H1 (cell line): ENCODE measurements at regions not wholly inside any gene's neighbourhood (a gene's known extent, or its start where the extent isn't known, plus 50 kb on each side); places are given as distances from the start of the nearest gene placed in this dataset.

ENCODE experiments used
- ASH2L ChIP-seq: fragments of 200-600, 300-600 bp; sonication (generic); IDR thresholded peaks from one replicate; pipeline ENCODE4 v1.7.1; 2017; ENCODE audit warnings: low read length
- CBX8 ChIP-seq: fragments of 300-800, 300-1000 bp; sonication (generic); IDR thresholded peaks from 2 replicates; pipeline ENCODE4 v1.7.1; 2016; ENCODE audit warnings: low read depth, low read length, borderline replicate concordance
- CEBPB ChIP-seq: IDR thresholded peaks from 2 replicates; pipeline ENCODE4 v1.6.1; 2012; ENCODE audit warnings: low read depth, low read length
- EZH2 ChIP-seq: fragments of 200-600 bp; sonication (generic); IDR thresholded peaks from 2 replicates; pipeline ENCODE4 v1.7.1; 2012; ENCODE audit warnings: low read depth, mild to moderate bottlenecking, moderate library complexity, low read length, inconsistent platforms; ENCODE audit not compliant: severe bottlenecking
- JUND ChIP-seq: IDR thresholded peaks from 2 replicates; pipeline ENCODE4 v1.6.1; 2011; ENCODE audit warnings: mild to moderate bottlenecking, improper control_type of control experiment, low read length
- POLR2A ChIP-seq, 2 experiments: IDR thresholded peaks; 1 replicate in 1 of 2; 2 replicates in 1 of 2; pipeline ENCODE4 v1.6.1; 2011; ENCODE audit warnings: low read depth in 2 of 2, low read length in 2 of 2, mild to moderate bottlenecking in 2 of 2; ENCODE audit errors: control extremely low read depth in 1 of 2
- RAD21 ChIP-seq, 2 experiments: IDR thresholded peaks in 1 of 2; conservative IDR thresholded peaks in 1 of 2; 2 replicates each; pipeline ENCODE4 v1.6.1; 2011; ENCODE audit warnings: low read depth in 2 of 2, low read length in 2 of 2, improper control_type of control experiment in 1 of 2, inconsistent platforms in 1 of 2, mild to moderate bottlenecking in 1 of 2, moderate library complexity in 1 of 2
- SIN3A ChIP-seq, 2 experiments: IDR thresholded peaks in 1 of 2; conservative IDR thresholded peaks in 1 of 2; 2 replicates each; pipeline ENCODE4 v1.6.1; 2011 to 2012; ENCODE audit warnings: low read length in 2 of 2, improper control_type of control experiment in 1 of 2, low read depth in 1 of 2, mild to moderate bottlenecking in 1 of 2
- SUZ12 ChIP-seq: fragments of 200-600 bp; sonication (generic); IDR thresholded peaks from 2 replicates; pipeline ENCODE4 v1.6.1; 2012; ENCODE audit warnings: mild to moderate bottlenecking, inconsistent platforms, low read length, moderate library complexity, mixed read lengths
- TAF1 ChIP-seq: IDR thresholded peaks from 2 replicates; pipeline ENCODE4 v1.6.1; 2011; ENCODE audit warnings: mild to moderate bottlenecking, low read depth, low read length
- YY1 ChIP-seq: IDR thresholded peaks from 2 replicates; pipeline ENCODE4 v1.6.1; 2011; ENCODE audit warnings: low read depth, mild to moderate bottlenecking, low read length
- TF ChIP-seq, protein P1 (sequence below): IDR thresholded peaks from 2 replicates; pipeline ENCODE4 v1.6.1; 2012; ENCODE audit warnings: inconsistent platforms
- TF ChIP-seq, protein P2 (sequence below), 3 experiments: IDR thresholded peaks; 1 replicate in 2 of 3; 2 replicates in 1 of 3; pipeline versions ENCODE4 v1.5.1 to v1.6.1; 2011; ENCODE audit warnings: low read length in 3 of 3, mild to moderate bottlenecking in 3 of 3, inconsistent platforms in 2 of 3, low read depth in 1 of 3, moderate library complexity in 1 of 3; ENCODE audit not compliant: insufficient read depth in 1 of 3; ENCODE audit errors: control extremely low read depth in 1 of 3
- TF ChIP-seq, protein P3 (sequence below): IDR thresholded peaks from 2 replicates; pipeline ENCODE4 v1.6.1; 2011; ENCODE audit warnings: low read length, improper control_type of control experiment

DNA sequence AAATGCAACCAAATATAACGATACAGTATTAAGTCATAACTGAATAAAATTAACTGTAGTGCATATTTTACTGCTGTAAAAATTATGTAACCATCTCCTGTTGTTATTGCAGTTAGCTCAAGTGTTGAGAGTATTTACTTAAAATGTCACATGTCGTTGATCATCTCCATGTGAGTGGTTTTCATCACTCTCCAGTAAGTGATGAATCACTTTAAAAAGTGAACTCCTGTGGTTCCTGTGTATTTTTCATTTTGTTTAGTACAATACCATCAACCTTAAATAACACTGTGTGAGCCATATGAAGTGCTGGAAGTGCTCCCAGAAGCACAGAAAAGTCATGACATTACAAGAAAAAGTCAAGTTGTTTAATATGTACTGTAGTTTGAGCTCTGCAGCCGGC lies 104.7 kb upstream of the SLCO1B1 start:
- TF ChIP-seq RAD21 (IDR thresholded peaks at IDR 0.05 in 1 of 2, conservative IDR thresholded peaks at IDR 0.05 in 1 of 2; ENCODE audit: low read depth in 2 of 2, low read length in 2 of 2) (no peak), EZH2 (no peak), JUND (no peak), POLR2A (IDR thresholded peaks at IDR 0.05; ENCODE audit: control extremely low read depth in 1 of 2, low read depth in 2 of 2, low read length in 2 of 2) (no peak), YY1 (no peak), SUZ12 (no peak), SIN3A (conservative IDR thresholded peaks at IDR 0.05 in 1 of 2, IDR thresholded peaks at IDR 0.05 in 1 of 2; ENCODE audit: low read depth in 1 of 2, low read length in 2 of 2) (no peak), CEBPB (no peak), TAF1 (no peak), CBX8 (no peak), ASH2L (no peak)
- TF ChIP-seq, protein P1, sequence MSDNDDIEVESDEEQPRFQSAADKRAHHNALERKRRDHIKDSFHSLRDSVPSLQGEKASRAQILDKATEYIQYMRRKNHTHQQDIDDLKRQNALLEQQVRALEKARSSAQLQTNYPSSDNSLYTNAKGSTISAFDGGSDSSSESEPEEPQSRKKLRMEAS: no peak
- TF ChIP-seq, protein P2, sequence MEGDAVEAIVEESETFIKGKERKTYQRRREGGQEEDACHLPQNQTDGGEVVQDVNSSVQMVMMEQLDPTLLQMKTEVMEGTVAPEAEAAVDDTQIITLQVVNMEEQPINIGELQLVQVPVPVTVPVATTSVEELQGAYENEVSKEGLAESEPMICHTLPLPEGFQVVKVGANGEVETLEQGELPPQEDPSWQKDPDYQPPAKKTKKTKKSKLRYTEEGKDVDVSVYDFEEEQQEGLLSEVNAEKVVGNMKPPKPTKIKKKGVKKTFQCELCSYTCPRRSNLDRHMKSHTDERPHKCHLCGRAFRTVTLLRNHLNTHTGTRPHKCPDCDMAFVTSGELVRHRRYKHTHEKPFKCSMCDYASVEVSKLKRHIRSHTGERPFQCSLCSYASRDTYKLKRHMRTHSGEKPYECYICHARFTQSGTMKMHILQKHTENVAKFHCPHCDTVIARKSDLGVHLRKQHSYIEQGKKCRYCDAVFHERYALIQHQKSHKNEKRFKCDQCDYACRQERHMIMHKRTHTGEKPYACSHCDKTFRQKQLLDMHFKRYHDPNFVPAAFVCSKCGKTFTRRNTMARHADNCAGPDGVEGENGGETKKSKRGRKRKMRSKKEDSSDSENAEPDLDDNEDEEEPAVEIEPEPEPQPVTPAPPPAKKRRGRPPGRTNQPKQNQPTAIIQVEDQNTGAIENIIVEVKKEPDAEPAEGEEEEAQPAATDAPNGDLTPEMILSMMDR (IDR thresholded peaks at IDR 0.05; ENCODE audit: control extremely low read depth in 1 of 3, insufficient read depth in 1 of 3, low read depth in 1 of 3, low read length in 3 of 3): no peak
- TF ChIP-seq, protein P3, sequence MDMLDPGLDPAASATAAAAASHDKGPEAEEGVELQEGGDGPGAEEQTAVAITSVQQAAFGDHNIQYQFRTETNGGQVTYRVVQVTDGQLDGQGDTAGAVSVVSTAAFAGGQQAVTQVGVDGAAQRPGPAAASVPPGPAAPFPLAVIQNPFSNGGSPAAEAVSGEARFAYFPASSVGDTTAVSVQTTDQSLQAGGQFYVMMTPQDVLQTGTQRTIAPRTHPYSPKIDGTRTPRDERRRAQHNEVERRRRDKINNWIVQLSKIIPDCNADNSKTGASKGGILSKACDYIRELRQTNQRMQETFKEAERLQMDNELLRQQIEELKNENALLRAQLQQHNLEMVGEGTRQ: no peak
